K562 (cell line): ENCODE measurements at regions not wholly inside any gene's neighbourhood (a gene's known extent, or its start where the extent isn't known, plus 50 kb on each side); places are given as distances from the start of the nearest gene placed in this dataset.

Experiments
- CREB3 ChIP-seq: fragments of 450-650 bp; conservative IDR thresholded peaks from 2 replicates; pipeline ENCODE4 v1.6.1; 2016; ENCODE audit warnings: missing genetic modification characterization, low read depth, mild to moderate bottlenecking, missing compliant biosample characterization, moderate library complexity
- CSDE1 ChIP-seq, 2 experiments: fragments of 450-650 bp; IDR thresholded peaks; 2 replicates each; pipeline ENCODE4 v1.6.1; 2016; ENCODE audit warnings: mild to moderate bottlenecking in 1 of 2
- ELK1 ChIP-seq: sonication (generic); formaldehyde crosslinking; IDR thresholded peaks from 2 replicates; pipeline ENCODE4 v1.8.1; 2022; ENCODE audit warnings: missing genetic modification reagents
- HCFC1 ChIP-seq: IDR thresholded peaks from 2 replicates; pipeline ENCODE4 v1.6.1; 2012; ENCODE audit warnings: low read depth, low read length, improper control_type of control experiment
- ID3 ChIP-seq, 2 experiments: fragments of 250-450 bp in 1 of 2; fragments of 450-650 bp in 1 of 2; sonication (Bioruptor Pico) in 1 of 2; IDR thresholded peaks; 2 replicates each; pipeline versions ENCODE4 v1.6.1 to v1.8.0; 2016 to 2021; ENCODE audit warnings: mild to moderate bottlenecking in 2 of 2, moderate library complexity in 2 of 2, missing compliant biosample characterization in 1 of 2, missing genetic modification characterization in 1 of 2
- RAD51 ChIP-seq: fragments of 450-650 bp; IDR thresholded peaks from 2 replicates; pipeline ENCODE4 v1.7.1; 2016; ENCODE audit warnings: low read depth, mild to moderate bottlenecking, borderline replicate concordance
- TBL1XR1 ChIP-seq, 2 experiments: IDR thresholded peaks; 2 replicates each; pipeline ENCODE4 v1.6.1; 2012; ENCODE audit warnings: improper control_type of control experiment in 2 of 2, low read length in 2 of 2, mild to moderate bottlenecking in 1 of 2
- TEAD4 ChIP-seq, 2 experiments: sonication (generic) in 1 of 2; formaldehyde crosslinking in 1 of 2; IDR thresholded peaks; 2 replicates each; pipeline versions ENCODE4 v1.6.1 to v1.8.0; 2012 to 2022; ENCODE audit warnings: borderline replicate concordance in 1 of 2, inconsistent platforms in 1 of 2, low read length in 1 of 2, mild to moderate bottlenecking in 1 of 2, missing genetic modification reagents in 1 of 2
- ZKSCAN1 ChIP-seq: fragments of 150-350 bp; IDR thresholded peaks from 2 replicates; pipeline ENCODE4 v1.6.1; 2016; ENCODE audit warnings: low read depth, low read length
- TF ChIP-seq, protein P1 (sequence below): fragments of 450-650 bp; formaldehyde crosslinking; IDR thresholded peaks from 2 replicates; pipeline ENCODE4 v1.4.0; 2020; ENCODE audit warnings: mild to moderate bottlenecking, moderate library complexity

DNA sequence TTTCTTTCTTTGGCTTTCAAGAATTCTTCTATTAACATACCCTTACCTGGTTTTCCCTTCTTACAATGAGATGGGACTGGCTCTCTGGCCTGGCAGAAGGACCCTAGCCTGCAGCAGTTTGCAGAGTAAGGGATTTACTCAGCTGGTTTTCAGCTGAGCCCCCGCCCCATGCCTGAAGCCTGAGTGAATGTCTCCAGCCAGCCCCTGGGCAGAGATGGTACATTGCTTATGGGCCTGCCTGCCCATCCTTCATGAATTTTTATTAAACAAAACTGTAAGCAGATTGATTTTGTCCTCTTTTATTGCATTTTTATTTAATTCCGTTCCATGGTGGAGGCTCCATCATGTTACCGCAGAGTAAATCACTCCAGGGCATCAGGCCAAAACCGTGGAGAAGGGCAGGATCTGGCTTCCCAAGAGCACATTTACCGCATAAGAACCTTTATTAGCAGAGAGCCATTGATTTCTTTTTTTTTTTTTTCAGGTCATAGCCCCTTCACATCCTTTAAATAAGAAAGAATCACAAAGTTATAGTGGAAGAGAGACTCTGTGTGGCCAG is 316.2 kb downstream of the DHX35 start:
- TF ChIP-seq HCFC1 = no peak
- TF ChIP-seq RAD51 = no peak
- TF ChIP-seq, protein P1, sequence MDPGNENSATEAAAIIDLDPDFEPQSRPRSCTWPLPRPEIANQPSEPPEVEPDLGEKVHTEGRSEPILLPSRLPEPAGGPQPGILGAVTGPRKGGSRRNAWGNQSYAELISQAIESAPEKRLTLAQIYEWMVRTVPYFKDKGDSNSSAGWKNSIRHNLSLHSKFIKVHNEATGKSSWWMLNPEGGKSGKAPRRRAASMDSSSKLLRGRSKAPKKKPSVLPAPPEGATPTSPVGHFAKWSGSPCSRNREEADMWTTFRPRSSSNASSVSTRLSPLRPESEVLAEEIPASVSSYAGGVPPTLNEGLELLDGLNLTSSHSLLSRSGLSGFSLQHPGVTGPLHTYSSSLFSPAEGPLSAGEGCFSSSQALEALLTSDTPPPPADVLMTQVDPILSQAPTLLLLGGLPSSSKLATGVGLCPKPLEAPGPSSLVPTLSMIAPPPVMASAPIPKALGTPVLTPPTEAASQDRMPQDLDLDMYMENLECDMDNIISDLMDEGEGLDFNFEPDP = no peak
- no peak for TF ChIP-seq TEAD4 (IDR thresholded peaks at IDR 0.05; ENCODE audit: low read length)
- no peak for TF ChIP-seq TEAD4 (CRISPR knock-in tag; IDR thresholded peaks at IDR 0.05; ENCODE audit: borderline replicate concordance)
- TF ChIP-seq ID3 (CRISPR knock-in tag; IDR thresholded peaks at IDR 0.05) = no peak
- TF ChIP-seq ID3 (tag; IDR thresholded peaks at IDR 0.05) = no peak
- no peak for TF ChIP-seq ELK1 (CRISPR knock-in tag)
- no peak for TF ChIP-seq ZKSCAN1
- no peak for TF ChIP-seq TBL1XR1 (IDR thresholded peaks at IDR 0.05; ENCODE audit: low read length in 2 of 2)
- no peak for TF ChIP-seq CREB3
- no peak for TF ChIP-seq CSDE1 (IDR thresholded peaks at IDR 0.05)
